ENCODE measurements at regions not wholly inside any gene's neighbourhood (a gene's known extent, or its start where the extent isn't known, plus 50 kb on each side); places are given as distances from the start of the nearest gene placed in this dataset.

- TF ChIP-seq, protein P1, sequence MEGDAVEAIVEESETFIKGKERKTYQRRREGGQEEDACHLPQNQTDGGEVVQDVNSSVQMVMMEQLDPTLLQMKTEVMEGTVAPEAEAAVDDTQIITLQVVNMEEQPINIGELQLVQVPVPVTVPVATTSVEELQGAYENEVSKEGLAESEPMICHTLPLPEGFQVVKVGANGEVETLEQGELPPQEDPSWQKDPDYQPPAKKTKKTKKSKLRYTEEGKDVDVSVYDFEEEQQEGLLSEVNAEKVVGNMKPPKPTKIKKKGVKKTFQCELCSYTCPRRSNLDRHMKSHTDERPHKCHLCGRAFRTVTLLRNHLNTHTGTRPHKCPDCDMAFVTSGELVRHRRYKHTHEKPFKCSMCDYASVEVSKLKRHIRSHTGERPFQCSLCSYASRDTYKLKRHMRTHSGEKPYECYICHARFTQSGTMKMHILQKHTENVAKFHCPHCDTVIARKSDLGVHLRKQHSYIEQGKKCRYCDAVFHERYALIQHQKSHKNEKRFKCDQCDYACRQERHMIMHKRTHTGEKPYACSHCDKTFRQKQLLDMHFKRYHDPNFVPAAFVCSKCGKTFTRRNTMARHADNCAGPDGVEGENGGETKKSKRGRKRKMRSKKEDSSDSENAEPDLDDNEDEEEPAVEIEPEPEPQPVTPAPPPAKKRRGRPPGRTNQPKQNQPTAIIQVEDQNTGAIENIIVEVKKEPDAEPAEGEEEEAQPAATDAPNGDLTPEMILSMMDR (IDR thresholded peaks at IDR 0.05) = no peak
- TF ChIP-seq POLR2A (IDR thresholded peaks at IDR 0.05) = no peak
- no peak for TF ChIP-seq POLR2AphosphoS5 (IDR thresholded peaks at IDR 0.05; ENCODE audit: insufficient read depth in 1 of 2, low read depth in 1 of 2)
These were observed 159.7 kb upstream of the SEMA6A start for GRCh38 chr5:116733991-116734975.

All from vagina (tissue), 2 donors.